ENCODE measurements at regions not wholly inside any gene's neighbourhood (a gene's known extent, or its start where the extent isn't known, plus 50 kb on each side); places are given as distances from the start of the nearest gene placed in this dataset.

DNA sequence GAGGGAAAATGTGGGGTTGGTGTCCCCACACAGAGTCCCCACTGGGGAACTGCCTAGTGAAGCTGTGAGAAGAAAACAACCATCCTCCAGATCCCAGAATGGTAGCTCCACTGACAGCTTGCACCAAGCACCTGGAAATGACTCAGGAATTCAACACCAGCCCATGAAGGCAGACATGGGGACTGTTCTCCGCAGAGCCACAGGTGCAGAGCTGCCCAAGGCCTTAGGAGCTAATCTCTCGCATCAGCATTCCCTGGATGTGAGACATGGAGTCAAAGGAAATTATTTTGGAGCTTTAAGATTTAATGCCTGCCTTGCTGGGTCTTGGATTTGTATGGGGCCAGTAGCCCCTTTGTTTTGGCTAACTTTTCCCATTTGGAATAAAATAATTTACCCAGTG lies 367.9 kb downstream of the FAM133A start:
- FAIRE-seq, result no peak
- no peak for DNase-seq (ENCODE audit: insufficient read length, low spot score)
- no peak for TF ChIP-seq POLR2A (IDR thresholded peaks at IDR 0.05; ENCODE audit: low read depth, low read length)

DNA sequence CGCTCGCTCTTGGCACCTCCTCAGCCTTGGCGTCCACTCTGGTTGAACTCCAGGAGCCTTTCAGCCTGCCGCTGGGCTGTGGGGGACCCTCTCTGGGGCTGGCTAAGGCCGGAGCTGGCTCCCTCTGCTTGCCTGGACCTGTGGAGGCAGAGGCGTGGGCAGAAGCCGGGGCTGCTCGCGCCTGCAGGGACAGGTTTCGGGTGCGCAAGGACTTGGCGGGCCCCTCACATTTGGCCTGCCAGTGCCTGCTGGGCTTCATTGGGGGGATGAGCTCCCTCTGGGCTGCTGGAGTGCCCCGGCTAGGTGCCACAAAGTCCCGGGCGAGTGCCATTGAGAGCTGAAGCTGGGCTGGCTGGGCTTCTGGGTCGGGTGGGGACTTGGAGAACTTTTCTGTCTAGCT lies 371.7 kb downstream of the FAM133A start:
- TF ChIP-seq POLR2A (IDR thresholded peaks at IDR 0.05; ENCODE audit: low read depth, low read length), result no peak

DNA sequence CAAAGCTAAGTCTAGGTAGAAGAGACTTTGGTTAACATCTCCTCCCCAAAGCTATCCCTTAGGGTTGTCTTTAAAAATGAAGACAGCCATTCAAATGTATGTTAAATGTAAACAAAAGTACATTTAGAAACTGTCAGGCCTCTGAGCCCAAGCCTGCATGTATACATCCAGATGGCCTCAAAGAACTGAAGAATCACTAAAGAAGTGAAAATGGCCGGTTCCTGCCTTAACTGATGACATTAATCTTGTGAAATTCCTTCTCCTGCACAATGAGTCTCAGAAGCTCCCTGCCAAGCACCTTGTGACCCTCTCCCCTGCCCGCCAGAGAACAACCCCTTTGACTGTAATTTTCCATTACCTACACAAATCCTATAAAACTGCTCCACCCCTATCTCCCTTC lies 377.9 kb downstream of the FAM133A start:
- FAIRE-seq, result no peak
- no peak for DNase-seq (ENCODE audit: insufficient read length, low spot score)
- TF ChIP-seq POLR2A (IDR thresholded peaks at IDR 0.05; ENCODE audit: low read depth, low read length), result no peak

More for the DNA sequence above, 371.7 kb downstream of the FAM133A start:
- DNase-seq (ENCODE audit: insufficient read length, low spot score), result no peak
- FAIRE-seq, result no peak

DNA sequence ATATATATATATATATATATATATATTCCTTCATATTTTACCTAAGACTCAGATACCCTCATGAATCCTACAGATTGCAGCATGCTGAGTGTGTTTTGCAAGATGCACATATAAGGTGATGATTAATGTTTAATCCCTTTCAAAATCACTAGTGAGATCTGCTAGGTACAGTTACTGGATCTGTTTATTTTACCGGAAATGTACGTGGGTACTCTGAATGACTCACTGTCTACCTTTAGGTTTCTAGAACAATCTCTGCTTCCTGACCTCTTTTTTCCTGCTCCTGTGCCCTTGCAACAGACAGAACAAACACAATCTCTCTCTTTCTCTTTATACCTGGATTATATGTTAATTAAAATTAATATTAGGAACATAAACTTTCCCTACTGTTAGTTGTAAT lies 379.6 kb downstream of the FAM133A start:
- no peak for FAIRE-seq
- TF ChIP-seq POLR2A (IDR thresholded peaks at IDR 0.05; ENCODE audit: low read depth, low read length), result no peak
- no peak for DNase-seq (ENCODE audit: insufficient read length, low spot score)

DNA sequence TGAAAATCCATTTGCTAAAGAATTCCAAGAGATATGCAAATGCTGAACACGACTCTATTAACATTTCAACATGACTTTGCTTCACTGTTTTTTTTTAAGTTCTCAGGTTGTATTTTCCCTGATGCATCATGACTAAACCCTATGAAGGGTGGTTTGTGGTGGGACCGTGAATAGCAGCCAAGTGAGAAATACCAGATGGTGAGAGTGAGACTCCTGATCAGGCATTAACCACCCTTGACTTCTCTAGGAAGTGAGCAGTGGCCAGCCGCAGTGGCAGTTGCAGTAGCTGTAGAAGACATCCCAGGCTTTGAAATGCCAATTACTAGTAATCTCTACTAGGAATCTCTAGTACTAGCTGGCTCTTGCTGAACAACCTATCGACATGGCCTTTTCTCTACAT lies 383.4 kb downstream of the FAM133A start:
- no peak for FAIRE-seq
- no peak for TF ChIP-seq POLR2A (IDR thresholded peaks at IDR 0.05; ENCODE audit: low read depth, low read length)
- no peak for DNase-seq (ENCODE audit: insufficient read length, low spot score)

DNA sequence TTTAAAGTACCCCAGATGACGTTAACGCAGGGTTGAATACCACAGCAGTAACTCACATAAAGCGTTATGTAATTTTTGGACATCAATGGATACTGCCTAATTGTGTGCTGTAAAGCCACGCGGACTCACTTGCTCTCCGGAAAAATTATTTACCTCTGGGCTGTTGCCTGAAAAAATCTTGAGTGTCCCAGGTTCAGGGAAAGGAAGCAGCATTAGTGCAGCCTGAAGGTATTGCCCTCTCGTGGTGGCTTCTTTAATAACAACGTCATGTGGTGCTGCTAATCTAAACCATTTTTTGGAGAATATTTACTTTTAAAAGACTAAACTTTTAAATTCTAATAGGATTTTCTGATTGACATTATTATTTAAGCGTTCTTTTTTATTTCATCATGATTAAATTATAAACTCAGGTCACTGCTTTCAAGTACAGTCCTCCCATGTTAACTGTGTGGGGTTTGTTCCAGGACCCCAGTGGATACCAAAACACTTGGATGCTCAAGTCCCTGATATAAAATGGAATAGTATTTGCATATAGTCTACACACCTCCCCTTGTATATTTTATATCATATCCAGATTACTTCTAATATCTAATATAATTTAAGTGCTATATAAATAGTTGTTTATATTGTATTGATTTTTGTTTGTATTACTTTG lies 384.8 kb downstream of the FAM133A start:
- peak; percentile 4 for DNase-seq (ENCODE audit: insufficient read length, low spot score)
- no peak for TF ChIP-seq POLR2A (IDR thresholded peaks at IDR 0.05; ENCODE audit: low read depth, low read length)
- no peak for FAIRE-seq

DNA sequence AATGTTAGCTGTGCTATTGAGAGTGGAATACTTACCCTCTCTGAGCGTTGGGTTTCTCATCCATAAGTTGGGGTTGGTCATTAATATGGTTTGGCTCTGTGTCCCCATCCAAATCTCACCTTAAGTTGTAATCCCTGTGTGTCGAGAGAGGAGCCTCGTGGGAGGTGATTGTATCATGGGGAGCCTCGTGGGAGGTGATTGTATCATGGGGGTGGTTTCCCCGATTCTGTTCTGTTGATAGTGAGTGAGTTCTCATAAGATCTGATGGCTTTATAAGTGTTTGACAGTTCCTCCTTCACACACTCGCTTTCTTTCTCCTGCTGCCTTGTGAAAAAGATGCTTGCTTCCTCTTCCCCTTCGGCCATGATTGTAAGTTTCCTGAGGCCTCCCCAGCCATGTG lies 391.1 kb downstream of the FAM133A start:
- DNase-seq (ENCODE audit: insufficient read length, low spot score) (no peak), FAIRE-seq (no peak)
- TF ChIP-seq POLR2A (IDR thresholded peaks at IDR 0.05; ENCODE audit: low read depth, low read length), result no peak

DNA sequence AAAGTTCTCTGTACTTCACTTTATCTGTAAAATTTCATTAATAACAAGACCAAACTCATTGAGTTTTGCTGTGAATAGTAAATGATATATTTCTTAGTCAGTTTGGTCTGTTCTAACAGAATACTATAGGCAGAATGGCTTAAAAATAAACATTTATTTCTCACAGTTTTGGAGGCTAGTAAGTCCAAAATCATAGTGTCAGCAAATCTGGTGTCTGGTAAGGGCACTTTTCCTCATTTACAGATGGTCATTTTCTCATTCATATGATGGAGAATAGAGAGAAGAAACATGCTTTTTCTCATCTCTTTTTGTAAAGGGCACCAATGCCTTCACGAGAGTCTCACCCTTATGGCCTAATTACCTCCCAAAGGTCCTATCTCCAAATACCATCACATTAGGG lies 415.1 kb downstream of the FAM133A start:
- TF ChIP-seq POLR2A (IDR thresholded peaks at IDR 0.05; ENCODE audit: low read depth, low read length), result no peak
- no peak for FAIRE-seq
- no peak for DNase-seq (ENCODE audit: insufficient read length, low spot score)

DNA sequence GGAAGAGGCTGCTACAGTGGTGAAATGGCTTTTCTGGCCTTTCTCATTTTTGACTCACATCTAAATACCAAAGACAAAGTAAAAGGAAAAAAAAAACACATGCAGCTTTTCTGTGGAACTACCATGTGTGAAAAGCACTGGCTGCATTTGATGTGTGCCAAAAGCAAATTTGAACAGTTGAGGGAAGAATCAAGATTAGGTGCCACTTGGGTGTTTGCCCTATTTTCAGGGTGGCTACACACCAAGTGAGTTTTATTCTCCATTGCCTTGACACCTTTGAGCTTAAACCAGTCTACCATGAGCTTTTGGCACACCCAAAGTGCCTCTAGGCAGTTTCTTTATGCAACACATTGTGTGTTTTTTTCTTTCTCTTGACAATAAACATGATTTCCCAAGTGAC lies 423.9 kb downstream of the FAM133A start:
- no peak for DNase-seq (ENCODE audit: insufficient read length, low spot score)
- no peak for FAIRE-seq
- no peak for TF ChIP-seq POLR2A (IDR thresholded peaks at IDR 0.05; ENCODE audit: low read depth, low read length)

DNA sequence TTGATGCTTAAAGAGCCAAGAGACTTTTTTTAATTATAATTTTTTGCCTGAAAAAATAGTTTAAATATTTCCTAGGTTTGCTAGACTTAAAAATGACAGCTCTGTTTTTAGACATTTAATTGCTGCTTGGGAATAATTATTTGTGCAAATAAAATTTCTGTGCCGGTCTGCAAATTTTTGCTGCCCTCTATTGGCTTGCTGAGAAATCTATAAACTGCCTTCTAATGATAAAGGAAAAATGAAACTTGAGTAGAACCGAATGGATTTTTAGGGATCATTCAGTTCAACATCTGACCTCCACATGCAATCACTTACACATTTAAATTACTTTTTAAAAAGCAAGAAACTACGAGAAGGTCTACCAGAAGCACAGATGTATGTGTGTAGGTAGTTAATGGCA lies 434.0 kb downstream of the FAM133A start:
- TF ChIP-seq POLR2A (IDR thresholded peaks at IDR 0.05; ENCODE audit: low read depth, low read length), result no peak
- DNase-seq (ENCODE audit: insufficient read length, low spot score) (no peak), FAIRE-seq (no peak)

DNA sequence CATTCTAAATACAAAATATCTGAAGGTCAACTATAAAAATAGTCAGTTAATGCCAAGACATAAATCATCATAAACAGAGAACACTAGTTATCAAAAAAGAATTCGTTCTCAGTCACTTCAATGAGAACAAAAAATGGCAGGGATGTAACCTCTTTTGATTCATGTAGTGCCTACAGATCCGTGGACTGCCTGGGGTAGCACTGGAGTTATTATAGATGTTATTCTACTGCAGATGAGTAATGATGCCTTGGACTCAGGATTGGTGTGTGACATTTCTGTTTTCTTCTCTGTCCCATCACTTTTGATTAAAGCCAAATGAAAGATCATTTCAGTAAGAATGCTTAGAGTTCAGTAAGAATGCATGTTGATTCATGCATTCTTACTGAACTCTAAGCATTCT lies 440.4 kb downstream of the FAM133A start:
- no peak for TF ChIP-seq POLR2A (IDR thresholded peaks at IDR 0.05; ENCODE audit: low read depth, low read length)
- FAIRE-seq (no peak), DNase-seq (ENCODE audit: insufficient read length, low spot score) (no peak)

DNA sequence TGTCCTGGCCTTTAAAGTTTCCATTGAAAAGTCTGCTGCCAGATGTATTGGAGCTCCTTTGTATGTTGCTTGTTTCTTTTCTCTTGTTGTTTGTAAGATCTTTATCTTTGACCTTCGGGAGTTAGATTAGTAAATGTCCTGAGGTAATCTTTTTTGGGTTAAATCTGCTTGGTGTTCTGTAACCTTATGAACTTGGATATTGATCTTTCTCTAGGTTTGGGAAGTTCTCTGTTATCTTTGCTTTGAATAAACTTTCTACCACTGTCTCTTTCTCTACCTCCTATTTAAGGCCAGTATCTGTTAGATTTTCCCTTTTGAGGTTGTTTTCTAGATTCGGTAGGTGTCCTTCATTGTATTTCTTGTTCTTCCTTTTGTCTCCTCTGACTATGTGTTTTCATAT lies 447.8 kb downstream of the FAM133A start:
- DNase-seq (ENCODE audit: insufficient read length, low spot score) (no peak), FAIRE-seq (no peak)
- no peak for TF ChIP-seq POLR2A (IDR thresholded peaks at IDR 0.05; ENCODE audit: low read depth, low read length)

DNA sequence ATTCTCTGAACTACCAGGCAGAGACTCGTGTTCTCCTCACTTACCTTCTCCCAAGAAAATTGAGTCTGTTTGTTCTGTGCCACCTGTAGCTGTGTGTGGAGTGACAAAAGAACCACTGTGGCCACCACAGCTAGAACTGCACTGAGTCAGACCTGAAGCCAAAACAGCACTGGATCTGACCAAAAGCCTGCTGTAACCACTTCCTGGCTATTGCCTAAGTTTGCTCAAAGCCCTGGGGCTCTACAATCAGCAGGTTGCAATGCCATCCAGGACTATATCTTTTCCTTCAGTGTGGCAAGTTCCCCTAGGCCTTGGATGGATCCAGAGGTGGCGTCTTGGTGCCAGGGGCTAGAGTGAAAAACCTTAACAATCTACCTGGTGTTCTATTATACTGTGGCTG lies 449.1 kb downstream of the FAM133A start:
- no peak for FAIRE-seq
- TF ChIP-seq POLR2A (IDR thresholded peaks at IDR 0.05; ENCODE audit: low read depth, low read length), result no peak
- no peak for DNase-seq (ENCODE audit: insufficient read length, low spot score)

DNA sequence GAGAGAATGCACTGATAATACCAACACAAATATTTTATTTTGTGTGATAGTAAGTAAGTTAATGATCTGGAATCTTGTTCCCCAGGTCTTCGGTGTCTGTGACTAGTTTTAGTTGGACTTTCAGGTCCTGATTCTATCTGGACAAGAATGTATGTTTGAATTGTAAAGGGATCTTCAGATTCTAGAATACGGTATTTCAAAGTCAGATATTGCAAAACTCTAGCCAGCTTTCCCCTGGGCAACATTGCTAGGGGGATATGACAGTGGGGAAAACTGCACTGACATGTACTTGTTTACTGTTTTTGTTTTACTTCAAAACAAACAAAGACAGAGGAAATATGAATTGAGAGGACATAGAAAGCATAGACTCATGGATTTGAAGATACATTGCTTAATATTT lies 489.0 kb downstream of the FAM133A start:
- TF ChIP-seq POLR2A (IDR thresholded peaks at IDR 0.05; ENCODE audit: low read depth, low read length), result no peak
- FAIRE-seq, result no peak
- DNase-seq (ENCODE audit: insufficient read length, low spot score), result no peak

DNA sequence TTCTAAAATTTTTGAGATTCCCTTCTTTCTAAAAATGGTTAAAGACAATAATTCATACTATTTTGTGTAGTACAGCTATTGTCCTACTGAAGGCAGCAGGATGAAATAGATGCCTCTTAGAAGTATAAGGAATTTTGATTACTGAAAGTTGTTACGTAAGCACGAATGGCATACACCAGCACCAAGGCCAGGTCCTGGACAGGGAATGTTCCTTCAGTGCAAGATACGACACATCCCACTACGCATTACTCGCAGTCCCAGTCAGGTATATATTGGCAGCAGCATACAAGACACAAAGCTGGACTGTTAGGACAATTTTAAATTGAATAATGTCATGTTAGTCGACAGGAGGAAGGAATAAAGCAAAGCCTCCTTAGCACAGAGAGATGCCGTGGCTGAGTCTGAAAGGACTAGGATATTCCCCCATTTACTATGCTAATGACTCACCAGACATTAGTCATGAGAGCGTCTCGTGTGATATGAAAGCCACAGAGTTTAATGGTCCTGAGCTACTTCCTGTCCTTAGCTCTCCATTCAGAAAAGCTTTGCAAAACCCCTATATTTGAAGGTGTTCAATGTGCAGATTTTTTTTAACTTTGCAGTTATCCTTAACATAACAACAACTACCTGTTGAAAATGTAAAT lies 504.3 kb downstream of the FAM133A start:
- no peak for DNase-seq (ENCODE audit: insufficient read length, low spot score)
- no peak for FAIRE-seq

More for the DNA sequence above, 504.3 kb downstream of the FAM133A start:
- no peak for TF ChIP-seq POLR2A (IDR thresholded peaks at IDR 0.05; ENCODE audit: low read depth, low read length)

Data from H54 (cell line).